HAP-1 (cell line): ENCODE measurements at regions not wholly inside any gene's neighbourhood (a gene's known extent, or its start where the extent isn't known, plus 50 kb on each side); places are given as distances from the start of the nearest gene placed in this dataset.
A peak's percentile ranks its signal among the peaks of the same experiment; 100 is the strongest.

ENCODE experiments used
- DNase-seq, 2 experiments: peaks; one replicate each; pipeline ENCODE4 v3.0.0-alpha.2; 2016 to 2020; ENCODE audit warnings: low spot score in 2 of 2
- H3K27me3 ChIP-seq: fragments of 250-450 bp; sonication (Bioruptor Pico); 2 replicates; pipeline ENCODE4 v1.5.1; 2020; ENCODE audit warnings: low read depth, mild to moderate bottlenecking, moderate library complexity
- H3K36me3 ChIP-seq: fragments of 250-450 bp; sonication (Bioruptor Pico); replicated peaks from 2 replicates; pipeline ENCODE4 v1.5.1; 2020; ENCODE audit warnings: mild to moderate bottlenecking
- H3K4me1 ChIP-seq: fragments of 250-450 bp; sonication (Bioruptor Pico); 2 replicates; pipeline ENCODE4 v1.5.1; 2020; ENCODE audit warnings: mild to moderate bottlenecking
- H3K4me3 ChIP-seq: fragments of 250-450 bp; sonication (Bioruptor Pico); 2 replicates; pipeline ENCODE4 v1.5.1; 2020; ENCODE audit warnings: mild to moderate bottlenecking, moderate library complexity
- H3K9me3 ChIP-seq: fragments of 250-450 bp; sonication (Bioruptor Pico); 2 replicates; pipeline ENCODE4 v1.5.1; 2020; ENCODE audit warnings: mild to moderate bottlenecking, moderate library complexity
- in situ Hi-C: fragments of 300-500 bp; cut with MboI; formaldehyde crosslinking; loops from 3 replicates; pipeline ENCODE4 v1.14.3; 2020; ENCODE audit warnings: low sequenced_read_pairs, inconsistent platforms, mixed read lengths

- Histone ChIP-seq H3K36me3 (no peaks in the 10 kb centered on the region), H3K4me3 (no peak overlapping the region), H3K4me1 (peaks cover 12% of the 10 kb centered on the region), H3K9me3 (no peaks in the 10 kb centered on the region), H3K27me3 (no peaks in the 10 kb centered on the region)
- no peak for DNase-seq
- in situ Hi-C loops = no loop called here
Measured at GRCh38 chr6:7048894-7049293, 58.9 kb upstream of the RREB1 start.

DNA sequence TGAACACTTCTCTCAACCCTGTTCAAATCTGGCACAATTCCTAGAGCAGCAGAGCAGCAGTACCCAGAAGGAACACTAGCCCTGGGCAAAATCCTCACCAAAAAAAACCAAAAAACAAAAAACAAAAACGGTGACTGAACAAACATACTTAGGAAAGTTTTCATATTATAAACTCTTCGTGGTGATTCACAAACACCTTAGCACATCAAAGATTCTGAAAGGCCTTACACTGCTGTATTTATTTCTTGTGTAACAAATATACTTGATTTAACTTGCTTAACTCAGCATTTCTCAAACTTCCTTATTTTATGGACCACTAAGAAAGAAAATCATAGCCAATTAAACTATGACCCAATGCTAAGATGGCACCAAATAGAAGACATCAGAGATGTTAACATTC, 57.8 kb upstream of the RREB1 start:
- no peak for DNase-seq
- Histone ChIP-seq H3K9me3 (no peaks in the 10 kb centered on the region), H3K4me1 (peaks cover 12% of the 10 kb centered on the region), H3K27me3 (no peaks in the 10 kb centered on the region), H3K4me3 (no peak overlapping the region), H3K36me3 (no peaks in the 10 kb centered on the region)
- in situ Hi-C loops = no loop called here

DNA sequence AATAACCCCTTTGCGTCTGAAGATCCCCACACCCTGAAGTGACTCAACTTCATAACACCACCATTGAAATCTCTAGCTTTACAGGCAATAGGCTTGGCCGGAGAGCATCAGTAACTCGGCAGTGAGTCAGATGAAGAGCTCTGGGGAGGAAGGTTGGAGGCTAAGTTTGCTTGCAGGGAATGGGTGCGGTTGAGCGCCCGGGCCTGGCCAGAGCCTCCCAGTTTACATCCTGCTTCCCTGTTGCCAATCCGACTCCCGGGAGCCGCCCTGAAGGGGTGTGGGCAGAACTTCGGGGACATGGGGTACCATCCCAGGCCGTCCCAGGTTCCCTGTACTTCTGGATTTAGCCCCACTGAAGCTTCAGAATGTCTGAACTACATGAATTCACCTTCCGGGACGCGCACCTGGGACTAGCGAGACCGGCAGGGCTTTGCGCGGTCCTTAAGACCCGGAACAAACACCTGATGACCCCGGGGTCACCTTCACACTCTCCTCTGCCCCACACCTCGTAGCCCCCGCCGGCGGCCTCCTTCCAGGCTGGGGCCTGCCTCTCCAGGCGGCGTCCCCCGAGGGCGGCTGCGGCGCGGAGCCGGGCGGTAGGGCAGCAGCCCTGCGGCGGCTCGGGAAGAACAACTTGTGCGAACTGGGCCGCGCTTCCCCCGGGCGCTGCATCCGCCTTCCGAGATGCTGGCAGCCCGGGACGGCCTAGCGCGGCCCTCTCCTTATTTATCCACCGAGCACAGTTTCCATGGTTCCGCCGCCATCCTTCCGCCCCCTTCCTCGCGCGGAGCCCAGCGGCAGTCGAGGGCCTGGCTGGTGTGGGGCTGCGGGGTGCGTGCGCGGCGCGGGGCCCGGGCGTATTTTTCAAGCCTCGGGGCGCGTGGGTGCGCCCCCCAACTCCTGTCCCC, 56.6 kb upstream of the RREB1 start:
- DNase-seq = peak in 1 of 2 experiments; percentile 41
- H3K4me3 ChIP-seq = peak overlapping the region; percentile 37
- in situ Hi-C loops = no loop called here
- H3K9me3 ChIP-seq = no peaks in the 10 kb centered on the region
- H3K36me3 ChIP-seq = no peaks in the 10 kb centered on the region
- H3K27me3 ChIP-seq = no peaks in the 10 kb centered on the region
- H3K4me1 ChIP-seq = peaks cover 12% of the 10 kb centered on the region

GRCh38 chr6:7051780-7052442, 55.9 kb upstream of the RREB1 start:
- H3K9me3 ChIP-seq = no peaks in the 10 kb centered on the region
- DNase-seq = peak; percentile 48 to 75
- H3K4me3 ChIP-seq = peak overlapping the region; percentile 37
- H3K27me3 ChIP-seq = no peaks in the 10 kb centered on the region
- in situ Hi-C loops = no loop called here
- no peaks in the 10 kb centered on the region for H3K36me3 ChIP-seq
- H3K4me1 ChIP-seq = peaks cover 12% of the 10 kb centered on the region

DNA sequence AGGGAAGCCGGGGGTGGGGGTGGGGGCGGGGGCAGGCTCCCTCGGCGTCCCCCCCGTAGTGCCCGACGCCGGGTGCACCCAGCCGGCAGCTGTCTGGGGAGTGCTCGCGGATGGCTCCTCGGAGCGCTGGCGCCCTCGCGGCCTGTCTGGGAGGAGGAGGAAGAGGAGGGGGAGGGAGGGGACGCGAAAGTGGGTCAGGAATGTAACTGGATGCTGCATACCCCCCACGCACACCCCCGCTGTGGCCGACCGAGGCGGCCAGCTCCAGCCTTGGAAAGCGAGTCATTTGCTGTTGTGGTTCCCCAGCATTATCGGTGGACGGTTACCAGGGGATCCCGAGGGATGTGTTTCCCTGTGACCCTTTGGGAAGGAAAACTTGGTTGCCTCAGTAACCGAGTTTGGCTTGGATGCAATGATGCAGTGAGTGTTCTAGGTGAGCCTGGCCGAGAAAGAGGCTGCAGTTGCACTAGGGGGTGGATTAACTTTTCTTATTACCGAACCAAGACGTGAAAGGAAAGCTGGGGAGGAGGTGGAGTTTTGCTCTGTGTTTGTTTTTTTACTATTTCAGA, 55.2 kb upstream of the RREB1 start:
- Histone ChIP-seq H3K4me3 (peak overlapping the region; percentile 37), H3K27me3 (no peaks in the 10 kb centered on the region), H3K36me3 (no peaks in the 10 kb centered on the region), H3K9me3 (no peaks in the 10 kb centered on the region), H3K4me1 (peaks cover 9% of the 10 kb centered on the region)
- in situ Hi-C loops = no loop called here
- DNase-seq = peak in 1 of 2 experiments; percentile 64

GRCh38 chr6:7053125-7053774, 54.5 kb upstream of the RREB1 start:
- Histone ChIP-seq H3K27me3 (no peaks in the 10 kb centered on the region), H3K9me3 (no peaks in the 10 kb centered on the region), H3K4me1 (peaks cover 9% of the 10 kb centered on the region), H3K36me3 (no peaks in the 10 kb centered on the region), H3K4me3 (no peak overlapping the region)
- in situ Hi-C loops = no loop called here
- no peak for DNase-seq
